Right cardiac atrium (tissue), 5 donors: ENCODE measurements at regions not wholly inside any gene's neighbourhood (a gene's known extent, or its start where the extent isn't known, plus 50 kb on each side); places are given as distances from the start of the nearest gene placed in this dataset.

Experiments
- ATAC-seq, 2 donors: fragments of 200-7000 bp; cut with Tn5 transposase; one replicate each; pipeline versions ENCODE4 v1.8.0 to v1.9.1; 2020; ENCODE audit warnings: moderate library complexity in 2 of 2, mild to moderate bottlenecking in 1 of 2
- DNase-seq, 3 donors: peaks; one replicate each; pipeline ENCODE4 v3.0.0-alpha.2; 2020
- H3K27ac ChIP-seq: one replicate; pipeline ENCODE4 v1.5.1; 2013; ENCODE audit warnings: mild to moderate bottlenecking, low read length, control low read depth, moderate library complexity
- H3K27me3 ChIP-seq: one replicate; pipeline ENCODE4 v1.6.1; 2013; ENCODE audit not compliant: control insufficient read depth, insufficient read depth
- H3K4me1 ChIP-seq: one replicate; pipeline ENCODE4 v1.6.1; 2013; ENCODE audit warnings: low read length; ENCODE audit not compliant: control insufficient read depth, insufficient read depth
- H3K4me3 ChIP-seq: one replicate; pipeline ENCODE4 v1.5.1; 2013; ENCODE audit warnings: low read length, control low read depth
- H3K9me3 ChIP-seq: one replicate; pipeline ENCODE4 v1.6.1; 2013; ENCODE audit warnings: low read length; ENCODE audit not compliant: control insufficient read depth
- WGBS: extraction: QIAGEN DNeasy Blood & Tissue Kit; methylation state at CpG from one replicate; pipeline ENCODE4 v1.1.7; 2013; 5-methylcytosine and 5-hydroxymethylcytosine counted together
- intact Hi-C, 4 donors: fragments of 100-400 bp; cut with DNase I; formaldehyde crosslinking; loops; one replicate each; pipeline versions ENCODE4 v1.11.0 to v1.14.0; 2022 to 2023
- donor health status: healthy with polysubstance abuse.
- donor health status: DM: no; HTN: yes; CAD: no.
- donor health status: DM: no; HTN: no; CAD: no.
- donor health status: DM: no; HTN: yes; CAD: no; lungs with severe emphysema.
- donor health status: DM: yes; HTN: yes; CAD: no.

DNA sequence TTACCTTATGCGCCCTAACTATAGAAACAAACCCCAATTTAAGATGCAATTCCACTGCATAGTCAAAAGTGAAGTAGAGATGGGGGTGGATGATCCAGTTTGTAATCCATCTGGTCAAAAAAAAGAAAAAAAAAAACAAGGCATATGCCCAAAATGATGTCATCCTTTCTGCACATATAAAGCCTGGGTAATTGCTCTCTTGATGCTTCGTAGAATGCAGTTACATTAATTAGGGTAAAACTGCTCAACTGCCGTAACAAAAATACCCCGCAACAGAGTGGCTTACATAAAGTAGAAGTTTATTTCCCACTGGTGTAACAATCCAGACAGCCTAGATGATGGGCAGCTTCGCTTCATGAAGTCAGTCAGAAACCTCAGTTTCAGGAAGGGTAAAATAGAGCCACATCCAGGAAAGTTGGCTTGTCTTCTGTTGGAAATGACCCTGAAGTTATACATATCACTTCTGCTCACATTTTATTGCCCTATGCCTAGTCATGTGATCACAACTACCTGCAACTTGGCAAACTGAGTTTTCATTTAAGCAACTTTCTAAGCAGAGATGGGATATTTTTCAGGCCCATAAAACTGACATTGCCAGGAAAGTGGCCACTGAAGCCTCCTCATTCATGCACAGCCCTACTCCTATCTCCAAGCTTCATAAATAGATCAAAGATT is 221.7 kb downstream of the C1orf94 start:
- Histone ChIP-seq H3K27ac (no peak overlapping the region), H3K27me3 (no peaks in the 10 kb centered on the region), H3K4me1 (no peaks in the 10 kb centered on the region), H3K4me3 (no peak overlapping the region), H3K9me3 (no peaks in the 10 kb centered on the region)
- DNase-seq (no peak), ATAC-seq (no peak)
- WGBS, result 81% methylated on average over 5 of the region's 5 CpGs
- intact Hi-C loops, result no loop called here

DNA sequence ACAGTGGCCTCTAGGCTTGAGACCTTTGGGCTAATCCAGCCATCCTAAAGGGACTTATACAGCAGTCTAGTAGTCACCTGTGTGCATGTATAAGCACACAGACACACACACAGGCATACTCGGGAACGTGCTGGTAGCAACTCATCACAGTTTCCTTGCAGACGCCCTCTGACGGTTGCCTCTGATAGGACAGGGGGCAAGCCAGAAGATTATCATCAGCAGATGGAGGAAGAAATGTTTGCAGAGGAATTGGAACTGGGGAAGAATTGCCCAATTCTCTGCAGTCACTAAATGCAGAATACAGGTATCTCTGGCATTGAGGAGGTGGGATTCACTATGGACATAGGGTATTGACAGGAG is 222.2 kb downstream of the C1orf94 start:
- intact Hi-C loops, result no loop called here
- Histone ChIP-seq H3K9me3 (no peaks in the 10 kb centered on the region), H3K4me3 (no peak overlapping the region), H3K27me3 (no peaks in the 10 kb centered on the region), H3K27ac (no peak overlapping the region), H3K4me1 (no peaks in the 10 kb centered on the region)
- 15% methylated on average over 4 of the region's 4 CpGs for WGBS
- no peak for ATAC-seq
- DNase-seq, result no peak

DNA sequence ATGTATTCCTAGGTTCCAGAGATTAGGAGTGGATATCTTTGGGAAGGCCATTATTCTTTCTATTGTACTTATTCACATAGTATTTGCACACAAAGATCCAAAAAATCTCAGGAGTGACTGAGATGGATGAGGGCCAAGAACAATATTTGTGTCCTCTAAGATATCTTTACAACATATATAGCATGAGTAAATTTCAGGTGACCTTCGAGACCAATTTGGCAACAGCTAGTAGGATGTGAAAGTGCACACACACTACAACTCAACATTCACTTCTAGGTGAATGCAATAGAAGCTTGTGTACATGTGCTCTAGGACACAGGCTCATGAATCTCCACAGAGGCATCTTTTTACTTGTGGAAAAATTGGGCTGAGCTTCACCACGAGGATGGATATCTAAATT is 224.0 kb downstream of the C1orf94 start:
- no peaks in the 10 kb centered on the region for H3K27me3 ChIP-seq
- WGBS, result 32% methylated on average over 2 of the region's 2 CpGs
- no peak overlapping the region for H3K4me3 ChIP-seq
- H3K27ac ChIP-seq, result no peak overlapping the region
- ATAC-seq, result no peak
- H3K4me1 ChIP-seq, result no peaks in the 10 kb centered on the region
- no peak for DNase-seq
- no peaks in the 10 kb centered on the region for H3K9me3 ChIP-seq
- intact Hi-C loops, result no loop called here

DNA sequence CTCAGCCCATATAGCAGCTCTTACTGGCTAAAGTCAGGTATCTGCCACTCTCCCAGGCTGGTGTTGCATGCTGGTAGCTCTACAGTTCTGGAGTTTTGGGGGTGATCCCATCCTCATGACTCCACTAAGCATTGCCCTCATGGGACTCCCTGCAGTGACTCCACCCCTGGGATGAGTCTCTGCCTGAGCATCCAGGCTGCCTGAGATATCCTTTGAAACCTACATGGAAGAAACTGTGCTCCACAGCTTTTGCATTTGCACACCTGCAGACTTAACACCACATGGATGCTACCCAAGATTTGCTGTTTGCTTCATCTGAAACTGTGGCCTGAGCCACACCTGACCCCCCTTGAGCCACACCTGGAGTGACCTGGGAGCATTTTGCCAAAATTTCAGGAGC is 226.4 kb downstream of the C1orf94 start:
- intact Hi-C loops, result no loop called here
- no peaks in the 10 kb centered on the region for H3K27me3 ChIP-seq
- no peaks in the 10 kb centered on the region for H3K4me1 ChIP-seq
- H3K4me3 ChIP-seq, result no peak overlapping the region
- ATAC-seq, result no peak
- DNase-seq, result no peak
- H3K27ac ChIP-seq, result no peak overlapping the region
- H3K9me3 ChIP-seq, result no peaks in the 10 kb centered on the region

DNA sequence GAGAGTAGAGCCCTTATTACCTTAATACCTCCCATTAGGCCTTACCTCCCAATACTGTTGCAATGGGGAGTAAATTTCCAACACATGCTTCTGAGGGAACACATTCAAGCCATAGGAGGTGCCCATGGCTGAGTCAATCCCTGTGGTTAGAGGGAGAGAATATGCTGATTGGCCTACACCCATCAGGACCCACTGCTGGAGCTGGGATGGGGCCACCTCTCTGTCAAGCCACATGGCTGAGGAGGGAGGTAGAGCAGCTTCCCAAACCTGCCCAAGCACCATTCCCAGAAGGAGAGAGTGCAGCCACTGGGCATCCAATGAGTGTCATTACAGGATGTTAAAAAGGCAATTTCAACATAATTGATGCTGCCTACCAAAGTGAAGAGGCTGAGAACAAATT is 228.1 kb downstream of the C1orf94 start:
- no peak overlapping the region for H3K27ac ChIP-seq
- DNase-seq (no peak), ATAC-seq (no peak)
- H3K9me3 ChIP-seq, result no peaks in the 10 kb centered on the region
- intact Hi-C loops, result no loop called here
- no peaks in the 10 kb centered on the region for H3K4me1 ChIP-seq
- no peak overlapping the region for H3K4me3 ChIP-seq
- H3K27me3 ChIP-seq, result no peaks in the 10 kb centered on the region

DNA sequence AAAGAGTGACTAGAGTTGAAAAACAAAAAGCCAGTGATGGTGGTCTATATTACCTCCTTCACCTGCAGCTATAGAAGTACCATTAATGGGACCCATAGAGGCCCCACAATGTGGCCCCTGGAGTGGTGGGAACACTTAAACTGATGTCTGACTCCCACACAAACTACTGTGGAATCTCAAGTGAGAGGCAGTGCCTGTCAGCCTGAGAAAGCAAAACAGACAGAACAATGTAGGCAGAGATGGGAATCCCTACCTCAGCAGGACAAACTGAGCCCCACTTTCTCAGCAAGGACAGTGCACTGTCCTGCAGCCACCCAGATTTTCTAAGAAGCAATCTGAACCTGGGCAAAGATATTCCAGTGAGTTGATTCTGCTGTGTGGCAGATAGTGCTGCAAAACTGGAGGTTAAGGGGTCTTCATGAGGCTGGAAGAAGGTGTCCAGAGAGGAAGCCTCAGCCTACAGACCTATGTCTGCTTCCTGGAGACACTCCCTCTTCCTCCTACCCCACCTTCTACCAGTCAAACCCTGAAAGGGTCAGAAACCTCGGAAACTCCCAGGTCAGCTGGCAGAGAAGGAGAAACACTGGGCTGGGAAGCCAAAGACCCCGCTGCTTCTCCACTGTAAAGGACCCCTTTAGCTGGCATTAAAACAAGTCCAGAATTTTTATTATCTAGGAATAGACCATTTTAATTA is 228.7 kb downstream of the C1orf94 start:
- intact Hi-C loops, result no loop called here
- Histone ChIP-seq H3K27me3 (no peaks in the 10 kb centered on the region), H3K27ac (no peak overlapping the region), H3K4me3 (no peak overlapping the region), H3K4me1 (no peaks in the 10 kb centered on the region), H3K9me3 (no peaks in the 10 kb centered on the region)
- no peak for ATAC-seq
- WGBS, result 73% methylated on average over 2 of the region's 2 CpGs
- no peak for DNase-seq

DNA sequence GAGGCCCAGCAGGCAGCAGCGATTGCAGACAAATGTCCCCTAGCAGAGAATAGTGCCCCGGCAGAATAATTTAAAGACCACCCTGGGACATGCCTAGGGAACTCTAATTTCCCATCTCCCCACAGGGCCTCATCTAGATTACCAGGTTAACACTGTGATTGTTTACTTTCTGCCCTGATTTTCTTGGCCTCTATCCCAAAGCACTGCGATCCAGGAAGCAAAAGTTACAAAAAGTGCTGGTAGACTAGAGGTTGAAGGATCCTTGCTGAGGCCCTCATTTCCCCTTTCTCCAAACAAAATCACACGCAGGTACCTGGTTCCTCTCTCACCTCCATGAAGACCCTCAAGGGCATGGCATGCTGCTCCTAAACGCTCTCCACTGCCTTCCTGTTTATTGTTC is 229.7 kb downstream of the C1orf94 start:
- Histone ChIP-seq H3K9me3 (no peaks in the 10 kb centered on the region), H3K4me1 (no peaks in the 10 kb centered on the region), H3K27ac (no peak overlapping the region), H3K4me3 (no peak overlapping the region), H3K27me3 (no peaks in the 10 kb centered on the region)
- 22% methylated on average over 5 of the region's 5 CpGs for WGBS
- intact Hi-C loops, result no loop called here
- ATAC-seq (no peak), DNase-seq (no peak)

DNA sequence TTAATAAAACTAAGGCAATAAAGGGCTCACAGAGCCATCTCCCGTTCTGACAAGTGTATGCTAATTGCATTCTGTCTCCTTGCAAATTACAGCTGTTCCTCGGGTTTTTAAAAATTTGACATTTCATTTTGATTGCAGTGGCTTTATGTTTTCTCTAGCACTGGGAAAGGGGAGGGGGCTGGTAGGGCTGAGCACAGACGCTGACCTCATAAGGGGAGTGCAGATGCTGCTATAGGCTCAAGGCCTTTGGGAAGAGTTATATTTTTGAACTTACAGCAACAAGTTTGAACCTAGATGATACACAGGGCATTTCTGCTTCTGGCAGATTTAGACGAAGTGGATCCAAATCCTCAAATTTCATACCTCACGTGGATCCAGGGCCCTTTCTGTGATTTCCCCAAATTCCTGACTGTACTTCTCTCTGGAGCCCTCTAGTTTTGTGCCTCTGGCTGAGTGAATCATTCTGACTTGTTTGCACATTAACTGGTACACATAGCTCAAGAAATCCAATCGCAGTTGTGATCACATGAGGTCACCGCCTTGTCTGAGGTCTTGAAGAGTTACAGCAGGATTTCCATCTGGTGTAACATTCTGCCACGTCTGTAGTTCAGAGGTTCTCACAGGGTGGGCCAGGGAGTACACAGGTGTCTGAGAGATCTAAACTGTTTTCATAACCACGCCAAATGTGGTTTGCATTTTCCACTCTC is 230.3 kb downstream of the C1orf94 start:
- WGBS, result 59% methylated on average over 9 of the region's 9 CpGs
- Histone ChIP-seq H3K4me3 (no peak overlapping the region), H3K9me3 (no peaks in the 10 kb centered on the region), H3K27me3 (no peaks in the 10 kb centered on the region), H3K27ac (no peak overlapping the region), H3K4me1 (no peaks in the 10 kb centered on the region)
- no peak for ATAC-seq
- no peak for DNase-seq
- intact Hi-C loops, result no loop called here

DNA sequence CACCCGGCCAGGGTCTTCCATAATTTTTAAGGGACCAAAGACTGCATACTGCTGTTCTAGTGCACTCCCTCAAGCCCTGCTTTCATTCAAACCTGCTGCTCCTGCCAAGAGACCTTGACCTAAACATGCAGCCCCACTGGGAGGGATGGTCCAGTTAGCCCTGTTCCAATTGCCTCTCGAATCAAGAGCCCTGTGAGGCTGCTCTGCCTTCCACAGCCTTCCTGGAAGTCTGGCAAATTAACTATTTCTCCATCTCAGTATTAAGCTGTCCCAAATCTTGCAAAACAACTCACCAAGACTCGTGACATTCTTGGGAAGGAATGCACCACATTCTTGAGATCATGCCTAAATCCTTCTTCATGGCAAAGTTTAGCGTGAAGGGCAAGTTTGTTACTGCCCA is 231.3 kb downstream of the C1orf94 start:
- Histone ChIP-seq H3K27ac (no peak overlapping the region), H3K9me3 (no peaks in the 10 kb centered on the region), H3K4me1 (no peaks in the 10 kb centered on the region), H3K4me3 (no peak overlapping the region), H3K27me3 (no peaks in the 10 kb centered on the region)
- ATAC-seq, result no peak
- 55% methylated on average over 4 of the region's 4 CpGs for WGBS
- intact Hi-C loops, result no loop called here
- no peak for DNase-seq

DNA sequence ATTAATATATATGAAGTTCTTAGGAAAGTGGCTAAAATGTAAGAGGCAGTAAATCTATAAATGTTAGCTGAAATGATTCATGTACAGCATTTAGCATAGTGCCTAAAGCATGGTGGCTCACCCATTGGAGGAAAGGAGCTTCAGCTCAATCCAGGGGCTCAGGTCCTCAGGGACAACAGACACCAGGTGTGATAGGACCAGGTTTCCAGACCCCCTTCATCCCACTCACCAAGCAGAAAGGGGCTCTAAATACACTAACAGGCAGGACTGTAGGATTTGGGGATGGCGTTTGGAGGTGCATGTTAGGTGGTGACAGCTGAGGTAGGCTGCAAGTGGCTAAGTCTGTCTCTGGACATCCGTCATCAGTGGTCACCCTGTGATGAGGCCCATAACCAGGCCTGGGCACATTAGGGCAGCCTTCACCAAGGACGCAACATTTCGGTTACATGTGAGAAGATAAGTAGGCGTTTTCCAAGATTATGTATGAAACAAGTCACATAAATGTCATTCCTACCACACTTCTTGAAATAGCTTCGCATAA is 233.1 kb downstream of the C1orf94 start:
- Histone ChIP-seq H3K27ac (no peak overlapping the region), H3K27me3 (no peaks in the 10 kb centered on the region), H3K4me1 (no peaks in the 10 kb centered on the region), H3K4me3 (no peak overlapping the region), H3K9me3 (no peaks in the 10 kb centered on the region)
- ATAC-seq (no peak), DNase-seq (no peak)
- WGBS, result 80% methylated on average over 6 of the region's 6 CpGs
- intact Hi-C loops, result no loop called here

DNA sequence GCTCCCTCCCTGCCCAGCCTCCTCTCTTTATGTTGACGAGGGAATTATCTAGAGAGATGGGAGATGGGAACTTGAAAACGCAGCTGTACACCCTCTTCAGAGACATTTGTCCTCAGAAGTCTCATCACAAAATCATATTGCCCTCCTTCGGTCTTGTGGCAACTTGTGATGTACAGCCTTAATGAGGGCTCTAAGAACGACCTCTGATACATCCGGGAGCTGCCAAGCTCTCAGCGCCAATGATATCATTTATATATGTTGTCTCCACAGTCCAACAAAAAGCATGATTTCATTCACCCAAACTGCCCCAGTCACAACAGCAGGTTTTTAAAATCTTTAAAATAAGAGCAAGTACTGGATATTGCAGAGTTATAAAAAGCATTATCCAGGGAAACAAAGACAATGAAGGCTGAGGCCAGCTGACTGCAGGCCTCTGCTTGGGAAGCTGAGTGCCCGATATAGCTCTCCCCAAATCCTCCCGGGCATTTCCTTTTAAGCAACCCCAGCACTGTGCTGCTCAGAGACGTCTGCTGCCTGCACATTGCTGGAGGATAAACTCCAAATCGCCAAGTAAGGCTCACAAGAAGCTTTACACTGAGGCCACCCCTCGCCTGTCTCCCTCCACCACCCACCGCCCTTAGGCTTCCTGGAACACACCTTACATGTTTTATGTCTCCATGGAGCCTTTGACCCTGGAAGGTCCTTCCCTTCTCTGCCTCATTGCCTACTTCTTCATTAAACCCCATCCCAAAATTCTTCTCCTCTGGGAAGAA is 236.1 kb downstream of the C1orf94 start:
- H3K4me1 ChIP-seq, result no peaks in the 10 kb centered on the region
- intact Hi-C loops, result no loop called here
- H3K9me3 ChIP-seq, result no peaks in the 10 kb centered on the region
- ATAC-seq (no peak), DNase-seq (no peak)
- no peak overlapping the region for H3K27ac ChIP-seq
- no peak overlapping the region for H3K4me3 ChIP-seq
- 52% methylated on average over 12 of the region's 12 CpGs for WGBS
- H3K27me3 ChIP-seq, result no peaks in the 10 kb centered on the region
